MM.1S (cell line): ENCODE measurements at regions not wholly inside any gene's neighbourhood (a gene's known extent, or its start where the extent isn't known, plus 50 kb on each side); places are given as distances from the start of the nearest gene placed in this dataset.

ENCODE experiments used
- CTCF ChIP-seq: fragments of 300-600 bp; sonication (generic); IDR thresholded peaks from 2 replicates; pipeline ENCODE4 v1.5.1; 2016; ENCODE audit warnings: antibody characterized with exemption, low read length, mixed read lengths
- EZH2 ChIP-seq: fragments of 300-600 bp; sonication (generic); optimal IDR thresholded peaks from 2 replicates; pipeline ENCODE3; 2017; ENCODE audit warnings: low read depth, mild to moderate bottlenecking, antibody characterized with exemption, low read length, mixed read lengths
- EZH2phosphoT487 ChIP-seq: fragments of 300-600 bp; sonication (generic); IDR thresholded peaks from 2 replicates; pipeline ENCODE4 v1.6.1; 2018; ENCODE audit warnings: antibody characterized with exemption, low read length

- TF ChIP-seq CTCF (no peak), EZH2 (no peak), EZH2phosphoT487 (no peak)
Measured at GRCh38 chr2:77642339-77642738, 120.2 kb upstream of the LRRTM4 start.
